H9 (cell line): ENCODE measurements at regions not wholly inside any gene's neighbourhood (a gene's known extent, or its start where the extent isn't known, plus 50 kb on each side); places are given as distances from the start of the nearest gene placed in this dataset.

Experiments used
- DNase-seq: peaks from one replicate; pipeline ENCODE4 v3.0.0-alpha.2; 2017
- H2AFZ ChIP-seq: one replicate; pipeline ENCODE4 v1.6.1; 2013; ENCODE audit warnings: mild to moderate bottlenecking, low read length, control low read depth, moderate library complexity
- H2AK5ac ChIP-seq: 2 replicates; pipeline ENCODE4 v1.6.1; 2013; ENCODE audit warnings: low read length, control low read depth, mixed read lengths; ENCODE audit not compliant: insufficient read length
- H2BK120ac ChIP-seq: one replicate; pipeline ENCODE4 v1.6.1; 2013; ENCODE audit warnings: low read depth, mild to moderate bottlenecking, low read length, control low read depth, inconsistent platforms; ENCODE audit not compliant: poor library complexity, severe bottlenecking
- H2BK12ac ChIP-seq: 2 replicates; pipeline ENCODE4 v1.6.1; 2013; ENCODE audit warnings: low read length, control low read depth, mixed read lengths, low read depth; ENCODE audit not compliant: insufficient read length
- H2BK15ac ChIP-seq: 2 replicates; pipeline ENCODE4 v1.6.1; 2013; ENCODE audit warnings: low read depth, low read length, control low read depth
- H2BK20ac ChIP-seq: one replicate; pipeline ENCODE4 v1.6.1; 2013; ENCODE audit warnings: low read depth, mild to moderate bottlenecking, low read length, control low read depth, inconsistent platforms; ENCODE audit not compliant: poor library complexity, severe bottlenecking
- H2BK5ac ChIP-seq: 2 replicates; pipeline ENCODE4 v1.6.1; 2013; ENCODE audit warnings: low read length, control low read depth, mixed read lengths; ENCODE audit not compliant: insufficient read length
- H3K14ac ChIP-seq: 2 replicates; pipeline ENCODE4 v1.6.1; 2013; ENCODE audit warnings: low read length, control low read depth; ENCODE audit not compliant: insufficient read depth
- H3K18ac ChIP-seq: 2 replicates; pipeline ENCODE4 v1.6.1; 2013; ENCODE audit warnings: low read depth, mild to moderate bottlenecking, mixed read lengths, low read length, control low read depth; ENCODE audit not compliant: insufficient read length
- H3K23ac ChIP-seq: 2 replicates; pipeline ENCODE4 v1.6.1; 2013; ENCODE audit warnings: low read length, control low read depth, mixed read lengths, low read depth; ENCODE audit not compliant: insufficient read length
- H3K23me2 ChIP-seq: 2 replicates; pipeline ENCODE4 v1.6.1; 2013; ENCODE audit warnings: low read depth, mild to moderate bottlenecking, mixed read lengths, low read length, control low read depth; ENCODE audit not compliant: insufficient read length, poor library complexity, severe bottlenecking
- H3K27ac ChIP-seq: 2 replicates; pipeline ENCODE4 v1.5.1; 2013; ENCODE audit warnings: low read length, control low read depth, mixed read lengths, low read depth; ENCODE audit not compliant: insufficient read length
- H3K27me3 ChIP-seq: 2 replicates; pipeline ENCODE4 v1.6.1; 2013; ENCODE audit warnings: low read length, control low read depth, inconsistent platforms; ENCODE audit not compliant: insufficient read depth
- H3K4ac ChIP-seq: 2 replicates; pipeline ENCODE4 v1.6.1; 2013; ENCODE audit warnings: low read depth, mild to moderate bottlenecking, control low read depth, inconsistent platforms, low read length, moderate library complexity
- H3K4me1 ChIP-seq: 2 replicates; pipeline ENCODE4 v1.6.1; 2013; ENCODE audit warnings: low read length, control low read depth, inconsistent platforms; ENCODE audit not compliant: insufficient read depth
- H3K4me2 ChIP-seq: 2 replicates; pipeline ENCODE4 v1.6.1; 2013; ENCODE audit warnings: low read length, control low read depth, mixed read lengths; ENCODE audit not compliant: insufficient read length, insufficient read depth
- H3K56ac ChIP-seq: 2 replicates; pipeline ENCODE4 v1.6.1; 2013; ENCODE audit warnings: low read depth, mild to moderate bottlenecking, mixed read lengths, low read length, control low read depth; ENCODE audit not compliant: insufficient read length
- H3K79me1 ChIP-seq: 2 replicates; pipeline ENCODE4 v1.6.1; 2013; ENCODE audit warnings: low read depth, mild to moderate bottlenecking, moderate library complexity, low read length, control low read depth, inconsistent platforms; ENCODE audit not compliant: insufficient read depth, poor library complexity, severe bottlenecking
- H3K79me2 ChIP-seq: 2 replicates; pipeline ENCODE4 v1.6.1; 2013; ENCODE audit warnings: low read length, control low read depth, inconsistent platforms; ENCODE audit not compliant: insufficient read depth
- H3K9ac ChIP-seq: 2 replicates; pipeline ENCODE4 v1.6.1; 2013; ENCODE audit warnings: low read length, control low read depth, mixed read lengths; ENCODE audit not compliant: insufficient read length; ENCODE audit errors: extremely low read depth
- H3K9me3 ChIP-seq: one replicate; pipeline ENCODE4 v1.6.1; 2013; ENCODE audit warnings: low read depth, low read length, inconsistent platforms; ENCODE audit not compliant: control insufficient read depth
- H3T11ph ChIP-seq: one replicate; pipeline ENCODE4 v1.6.1; 2013; ENCODE audit warnings: mild to moderate bottlenecking, low read length, control low read depth, inconsistent platforms
- H4K20me1 ChIP-seq: one replicate; pipeline ENCODE4 v1.6.1; 2013; ENCODE audit not compliant: control insufficient read depth, insufficient read length, insufficient read depth
- H4K5ac ChIP-seq: 2 replicates; pipeline ENCODE4 v1.6.1; 2013; ENCODE audit warnings: low read depth, mild to moderate bottlenecking, mixed read lengths, low read length, control low read depth; ENCODE audit not compliant: insufficient read length
- H4K8ac ChIP-seq: replicated peaks from 2 replicates; pipeline ENCODE4 v1.6.1; 2013; ENCODE audit warnings: low read length, control low read depth, mixed read lengths, low read depth; ENCODE audit not compliant: insufficient read length
- H4K91ac ChIP-seq: 2 replicates; pipeline ENCODE4 v1.6.1; 2013; ENCODE audit warnings: low read depth, mild to moderate bottlenecking, moderate library complexity, mixed read lengths, low read length, control low read depth; ENCODE audit not compliant: insufficient read length
- H3K27ac Mint-ChIP-seq, 3 experiments: 2 replicates in 2 of 3; 3 replicates in 1 of 3; pipeline ENCODE4 v1.8.0; 2020 to 2021; ENCODE audit warnings: mixed read lengths in 3 of 3, mild to moderate bottlenecking in 1 of 3, moderate library complexity in 1 of 3
- H3K27me3 Mint-ChIP-seq: 2 replicates; pipeline ENCODE4 v1.8.0; 2021; ENCODE audit warnings: low read depth, mild to moderate bottlenecking, moderate library complexity, mixed read lengths
- H3K36me3 Mint-ChIP-seq, 3 experiments: 2 replicates in 2 of 3; 3 replicates in 1 of 3; pipeline ENCODE4 v1.8.0; 2020 to 2021; ENCODE audit warnings: low read depth in 3 of 3, mixed read lengths in 3 of 3; ENCODE audit not compliant: insufficient read depth in 1 of 3
- H3K4me1 Mint-ChIP-seq, 2 experiments: 2 replicates each; pipeline ENCODE4 v1.8.0; 2020; ENCODE audit warnings: mixed read lengths in 2 of 2
- H3K4me3 Mint-ChIP-seq, 2 experiments: 2 replicates in 1 of 2; 3 replicates in 1 of 2; pipeline ENCODE4 v1.8.0; 2020 to 2021; ENCODE audit warnings: mild to moderate bottlenecking in 2 of 2, mixed read lengths in 2 of 2, moderate library complexity in 1 of 2
- H3K9me3 Mint-ChIP-seq, 2 experiments: 2 replicates in 1 of 2; 3 replicates in 1 of 2; pipeline ENCODE4 v1.8.0; 2020; ENCODE audit warnings: mild to moderate bottlenecking in 2 of 2, mixed read lengths in 2 of 2, moderate library complexity in 1 of 2
- WGBS: extraction: QIAGEN DNeasy Blood & Tissue Kit; methylation state at CpG from one replicate; pipeline ENCODE4 v1.1.7; 2013; ENCODE audit warnings: missing lambda C conversion rate, low lambda C conversion rate, mixed read lengths; ENCODE audit not compliant: insufficient read length; ENCODE audit errors: extremely low coverage; 5-methylcytosine and 5-hydroxymethylcytosine counted together
- TF ChIP-seq, protein P1 (sequence below): fragments of 200-600 bp; sonication (generic); conservative IDR thresholded peaks from 3 replicates; pipeline ENCODE4 v1.8.0; 2021; ENCODE audit warnings: antibody characterized with exemption, mild to moderate bottlenecking

DNA sequence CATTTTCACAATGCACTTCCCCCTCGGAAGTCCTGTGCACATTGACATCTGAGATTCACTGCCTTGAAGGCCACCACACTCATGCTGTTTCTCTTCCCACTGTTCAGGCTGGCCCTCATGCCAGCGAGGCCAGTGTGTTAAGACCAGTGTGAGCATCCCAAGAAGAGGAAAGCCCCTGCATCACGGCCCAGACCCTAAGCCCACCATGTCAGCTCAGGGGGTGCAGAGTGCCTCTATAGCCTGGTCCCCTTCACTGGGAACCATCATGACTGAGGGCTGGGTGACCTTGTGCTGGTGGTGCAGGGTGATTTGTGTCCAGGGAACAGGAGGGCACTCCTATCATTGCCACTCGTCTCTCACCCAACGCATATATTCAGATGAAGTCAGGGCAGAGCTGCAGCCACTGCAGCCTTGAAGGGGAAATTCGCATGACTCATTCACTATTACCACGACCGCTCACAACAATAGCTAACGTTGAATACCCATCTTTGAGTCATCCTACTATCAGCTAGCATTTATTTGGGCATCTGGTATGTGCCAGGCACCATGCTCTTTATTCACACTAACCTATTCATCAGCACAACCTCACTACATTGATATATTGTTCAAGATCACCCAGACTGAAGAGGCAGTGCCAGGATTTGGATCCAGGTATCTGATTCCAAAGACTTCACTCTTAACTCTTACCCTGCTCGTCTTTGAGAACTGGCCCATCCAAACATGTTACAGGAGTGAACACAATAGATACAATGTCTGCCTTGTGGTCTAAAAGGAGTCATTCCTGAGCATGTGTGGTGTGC is 58.8 kb upstream of the SLC6A11 start:
- H4K20me1 ChIP-seq = no peaks in the 10 kb centered on the region
- Mint-ChIP-seq H3K9me3 (peaks cover 0 to 2% of the 10 kb centered on the region in 2 experiments; a peak in 1 of 5 replicates), H3K4me1 (peaks cover 9 to 22% of the 10 kb centered on the region in 2 experiments), H3K27me3 (peaks cover 60% of the 10 kb centered on the region), H3K36me3 (no peaks in the 10 kb centered on the region), H3K27ac (no peak overlapping the region), H3K4me3 (no peak overlapping the region)
- H3K9ac ChIP-seq = no peak overlapping the region
- H3K56ac ChIP-seq = no peak overlapping the region
- no peak overlapping the region for H2BK15ac ChIP-seq
- no peak overlapping the region for H2BK5ac ChIP-seq
- TF ChIP-seq, protein P1, sequence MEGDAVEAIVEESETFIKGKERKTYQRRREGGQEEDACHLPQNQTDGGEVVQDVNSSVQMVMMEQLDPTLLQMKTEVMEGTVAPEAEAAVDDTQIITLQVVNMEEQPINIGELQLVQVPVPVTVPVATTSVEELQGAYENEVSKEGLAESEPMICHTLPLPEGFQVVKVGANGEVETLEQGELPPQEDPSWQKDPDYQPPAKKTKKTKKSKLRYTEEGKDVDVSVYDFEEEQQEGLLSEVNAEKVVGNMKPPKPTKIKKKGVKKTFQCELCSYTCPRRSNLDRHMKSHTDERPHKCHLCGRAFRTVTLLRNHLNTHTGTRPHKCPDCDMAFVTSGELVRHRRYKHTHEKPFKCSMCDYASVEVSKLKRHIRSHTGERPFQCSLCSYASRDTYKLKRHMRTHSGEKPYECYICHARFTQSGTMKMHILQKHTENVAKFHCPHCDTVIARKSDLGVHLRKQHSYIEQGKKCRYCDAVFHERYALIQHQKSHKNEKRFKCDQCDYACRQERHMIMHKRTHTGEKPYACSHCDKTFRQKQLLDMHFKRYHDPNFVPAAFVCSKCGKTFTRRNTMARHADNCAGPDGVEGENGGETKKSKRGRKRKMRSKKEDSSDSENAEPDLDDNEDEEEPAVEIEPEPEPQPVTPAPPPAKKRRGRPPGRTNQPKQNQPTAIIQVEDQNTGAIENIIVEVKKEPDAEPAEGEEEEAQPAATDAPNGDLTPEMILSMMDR = no peak
- WGBS = no CpG with 5 or more reads among the region's 10 CpGs
- no peak overlapping the region; the same call in 1 of the 2 replicates for H3K14ac ChIP-seq
- no peak overlapping the region for H2AFZ ChIP-seq
- H4K91ac ChIP-seq = no peak overlapping the region
- no peaks in the 10 kb centered on the region for H3K79me1 ChIP-seq
- no peaks in the 10 kb centered on the region for H3K23me2 ChIP-seq
- no peak for DNase-seq
- H3K27ac ChIP-seq = no peak overlapping the region
- no peak overlapping the region for H4K8ac ChIP-seq
- no peak overlapping the region for H4K5ac ChIP-seq
- no peak overlapping the region for H2BK120ac ChIP-seq
- no peak overlapping the region for H3K23ac ChIP-seq
- H2BK20ac ChIP-seq = no peak overlapping the region
- H3K79me2 ChIP-seq = no peaks in the 10 kb centered on the region
- no peak overlapping the region for H3K18ac ChIP-seq
- H3T11ph ChIP-seq = no peak overlapping the region
- peaks cover 2% of the 10 kb centered on the region; the same call in 1 of the 2 replicates for H3K27me3 ChIP-seq
- no peaks in the 10 kb centered on the region for H3K9me3 ChIP-seq
- no peak overlapping the region for H3K4me2 ChIP-seq
- H3K4ac ChIP-seq = no peak overlapping the region
- H2BK12ac ChIP-seq = no peak overlapping the region
- no peak overlapping the region for H2AK5ac ChIP-seq
- no peaks in the 10 kb centered on the region; the same call in 1 of the 2 replicates for H3K4me1 ChIP-seq
